GM19351 (cell line): ENCODE measurements at regions not wholly inside any gene's neighbourhood (a gene's known extent, or its start where the extent isn't known, plus 50 kb on each side); places are given as distances from the start of the nearest gene placed in this dataset.

Experiments
- ATAC-seq: cut with Tn5 transposase; IDR thresholded peaks from one replicate; pipeline ENCODE4 v1.9.1; 2021; ENCODE audit warnings: mild to moderate bottlenecking, moderate library complexity; ENCODE audit not compliant: unreplicated experiment

DNA sequence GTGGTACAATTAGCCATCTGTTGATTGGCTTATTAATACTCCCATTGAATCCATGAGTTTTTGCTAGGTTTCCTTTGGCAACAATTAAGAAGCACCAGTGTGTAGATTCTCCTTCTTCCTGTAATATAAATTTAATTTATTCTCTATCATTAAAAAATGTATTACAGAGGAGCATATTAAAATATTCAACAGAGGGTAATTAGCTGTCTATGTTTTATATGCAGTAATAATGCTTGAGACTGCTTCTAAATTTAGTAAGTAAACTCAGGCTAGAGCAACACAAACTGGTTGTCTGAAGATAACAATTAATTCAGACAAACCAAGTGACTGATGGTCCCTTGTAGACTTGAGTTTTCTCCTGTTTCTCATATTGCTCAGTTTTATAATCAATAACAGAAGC lies 192.4 kb downstream of the FAT4 start:
- ATAC-seq = no peak

- no peak for ATAC-seq
Observed at GRCh38 chr4:125511715-125512114, 197.0 kb downstream of the FAT4 start.

GRCh38 chr4:125515016-125515415 lies 200.3 kb downstream of the FAT4 start:
- ATAC-seq = no peak

GRCh38 chr4:125517831-125518230 lies 203.1 kb downstream of the FAT4 start:
- no peak for ATAC-seq

DNA sequence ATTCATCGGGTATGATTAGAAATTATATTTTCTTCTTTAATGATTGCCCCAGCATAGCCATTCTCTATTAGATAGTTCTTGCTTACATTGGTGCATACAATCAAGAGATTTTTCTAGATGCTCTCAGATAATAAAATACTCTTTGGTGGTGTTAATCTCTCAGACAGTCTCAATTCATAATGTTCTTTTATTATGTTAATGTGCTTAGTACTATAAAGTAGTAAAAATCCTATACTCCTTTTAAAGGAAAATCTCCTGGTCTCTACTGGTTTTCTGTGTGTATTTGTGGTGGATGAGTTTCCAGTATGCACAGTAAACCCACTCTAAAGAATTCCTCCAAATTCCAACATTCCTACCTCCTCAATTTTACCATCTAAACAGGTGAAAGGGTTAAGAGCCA lies 203.5 kb downstream of the FAT4 start:
- ATAC-seq = no peak

DNA sequence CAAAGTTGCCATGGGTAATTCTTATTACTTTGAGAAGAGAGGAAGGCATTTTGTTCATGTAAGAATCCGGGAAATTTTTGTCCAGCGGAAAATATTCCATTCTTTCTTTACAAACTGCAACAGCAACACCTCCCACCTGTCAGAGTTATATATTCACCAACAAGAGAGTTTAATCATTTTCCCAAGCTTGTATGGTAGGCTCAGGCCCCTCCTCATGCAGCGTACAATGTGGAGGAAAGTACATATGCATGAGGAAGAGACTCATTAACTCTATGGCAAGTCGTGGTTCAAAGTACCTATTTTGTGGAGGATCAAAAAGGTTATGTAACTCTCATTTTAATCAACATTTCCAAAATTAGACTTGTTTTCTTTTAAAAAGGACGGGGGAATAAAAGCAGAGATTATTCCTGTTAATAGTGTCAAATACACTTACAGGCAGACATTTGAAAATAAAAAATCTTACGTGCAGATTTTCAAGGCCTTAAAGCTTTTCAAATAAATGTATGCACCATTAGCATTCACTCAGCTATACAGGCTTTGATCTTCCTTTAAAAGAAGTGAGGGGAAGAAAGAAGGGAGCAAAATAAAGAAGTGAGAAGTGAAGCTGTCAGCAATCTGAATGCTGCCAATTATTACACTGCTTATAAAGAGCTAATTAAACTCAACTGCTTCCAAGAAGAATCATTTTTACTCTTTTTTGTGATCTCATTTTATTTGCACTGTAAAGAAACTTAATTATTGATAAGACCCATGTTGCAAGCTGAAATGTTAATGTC lies 204.8 kb downstream of the FAT4 start:
- ATAC-seq = no peak

DNA sequence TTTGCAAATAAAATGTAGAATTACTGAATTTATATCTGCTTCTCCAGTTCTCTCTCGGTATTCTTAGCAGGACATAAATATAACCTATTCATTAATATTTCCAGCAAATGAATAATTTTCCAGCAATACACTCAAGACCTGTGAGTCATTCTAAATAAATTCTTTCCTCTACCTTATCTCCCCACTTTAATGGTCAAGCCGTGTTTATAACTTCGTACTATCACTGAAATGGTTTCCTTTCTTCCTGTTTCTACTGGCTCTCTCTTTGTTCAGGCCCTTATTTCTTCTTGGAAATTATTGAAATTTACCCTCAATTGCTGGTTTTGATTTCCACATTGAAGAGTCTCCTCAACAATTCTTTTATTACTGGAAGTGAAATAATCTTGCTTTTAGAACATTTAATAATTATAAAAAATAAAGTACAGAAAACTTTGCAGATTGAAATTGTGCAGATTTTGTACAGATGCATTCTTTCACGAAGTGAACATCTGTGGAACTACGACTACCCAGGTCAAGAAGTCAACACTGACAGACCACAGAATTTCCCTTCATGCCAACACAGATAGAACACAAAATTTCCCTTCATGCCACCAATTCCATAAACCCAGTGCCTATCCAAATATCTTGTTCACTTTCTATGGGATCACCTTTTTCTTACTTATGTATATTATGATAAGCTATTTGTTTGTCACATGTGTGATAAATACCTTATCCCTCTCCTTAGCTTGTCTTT lies 205.7 kb downstream of the FAT4 start:
- ATAC-seq = no peak

- ATAC-seq = no peak
Observed at GRCh38 chr4:125522588-125522987, 207.8 kb downstream of the FAT4 start.

DNA sequence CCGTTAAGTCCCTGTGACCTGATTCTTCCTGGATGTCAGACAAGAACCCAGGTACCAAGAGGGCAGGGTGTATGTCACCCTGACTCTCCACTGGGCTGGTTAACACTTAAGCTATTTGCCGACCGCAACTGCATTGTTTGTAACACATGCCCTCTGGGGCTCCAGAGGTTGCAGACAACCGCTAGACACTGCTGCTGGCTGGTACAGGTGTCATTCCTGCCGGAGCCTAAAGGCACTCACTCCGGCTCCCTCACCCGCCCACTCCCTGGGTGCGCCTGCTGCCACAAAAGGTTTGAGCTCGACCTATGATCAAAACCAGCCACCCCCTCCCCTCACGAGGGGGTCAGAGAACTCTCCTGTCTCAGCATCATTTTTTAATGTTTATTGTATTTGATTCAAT lies 208.2 kb downstream of the FAT4 start:
- ATAC-seq = no peak

DNA sequence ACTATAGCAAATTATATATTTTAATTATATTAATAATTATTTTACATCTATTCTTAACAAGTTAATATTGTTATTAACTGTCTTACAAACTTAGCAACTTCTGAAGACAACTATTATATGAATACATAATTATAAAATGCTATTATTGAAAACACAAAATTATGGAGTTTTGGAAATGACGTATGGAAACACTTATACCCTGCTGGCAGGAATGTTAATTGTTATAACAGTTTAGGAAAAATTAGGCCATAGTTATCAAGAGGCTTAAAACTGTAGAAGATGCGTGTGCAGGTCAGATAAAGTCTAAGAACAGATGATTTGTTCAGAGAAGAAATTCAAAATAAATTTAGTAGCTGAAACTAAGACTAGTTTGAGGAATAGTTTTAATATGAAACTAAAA lies 211.7 kb downstream of the FAT4 start:
- ATAC-seq = no peak

DNA sequence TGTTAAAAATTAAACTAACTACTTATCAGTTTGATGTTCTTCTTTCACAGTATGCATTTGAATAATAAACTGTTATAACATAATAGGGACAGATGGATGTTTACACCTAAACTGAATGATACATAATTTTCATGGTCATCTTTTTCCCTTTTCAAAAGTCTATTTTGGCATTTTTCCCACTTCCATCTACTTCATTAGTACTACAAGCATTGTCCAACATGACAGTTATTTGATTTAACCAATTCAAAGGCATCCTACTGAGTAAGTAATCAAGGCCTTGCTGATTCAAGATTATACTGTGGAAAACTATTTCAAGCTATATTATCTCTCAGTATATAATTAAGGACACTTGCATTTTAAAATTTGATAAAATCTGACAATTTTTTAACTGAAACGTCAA lies 212.9 kb downstream of the FAT4 start:
- ATAC-seq = no peak

- ATAC-seq = no peak
Observed at GRCh38 chr4:125529071-125529470, 214.3 kb downstream of the FAT4 start.

DNA sequence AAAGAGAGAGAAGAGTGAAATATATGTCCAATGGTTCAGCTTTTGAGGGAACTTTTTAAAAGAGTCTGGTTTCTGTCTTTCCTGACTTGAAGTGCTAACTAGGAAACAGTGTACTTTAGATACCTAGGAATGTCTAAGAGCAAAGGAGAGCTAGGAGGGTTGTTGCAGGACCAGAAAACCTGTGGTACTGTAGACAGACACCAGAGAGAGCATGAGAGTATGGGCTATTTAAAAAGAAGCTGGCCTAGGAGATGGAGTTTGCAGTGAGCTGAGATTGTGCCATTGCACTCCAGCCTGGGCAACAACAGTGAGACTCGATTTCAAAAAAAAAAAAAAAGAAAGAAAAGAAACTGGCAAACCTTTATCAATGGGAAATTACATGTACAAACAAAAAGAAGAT lies 223.9 kb downstream of the FAT4 start:
- ATAC-seq = no peak

DNA sequence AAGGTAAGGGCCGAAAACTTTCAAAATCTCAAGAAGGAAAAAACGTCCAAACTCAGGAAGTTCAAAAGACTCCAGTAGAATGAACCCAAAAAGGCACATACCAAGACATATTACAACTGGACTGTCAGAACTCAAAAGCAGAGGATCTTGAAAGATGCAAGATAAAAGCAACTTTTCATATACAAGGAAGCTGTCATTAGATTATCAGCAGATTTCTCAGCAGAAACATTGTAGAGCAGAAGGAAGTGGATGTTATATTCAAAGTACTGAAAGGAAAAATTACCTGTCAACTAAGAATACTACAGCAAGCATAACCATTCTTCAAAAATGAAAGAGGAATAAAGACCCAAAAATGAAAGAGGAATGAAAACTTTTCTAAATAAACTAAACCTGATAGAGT lies 224.9 kb downstream of the FAT4 start:
- ATAC-seq = no peak

DNA sequence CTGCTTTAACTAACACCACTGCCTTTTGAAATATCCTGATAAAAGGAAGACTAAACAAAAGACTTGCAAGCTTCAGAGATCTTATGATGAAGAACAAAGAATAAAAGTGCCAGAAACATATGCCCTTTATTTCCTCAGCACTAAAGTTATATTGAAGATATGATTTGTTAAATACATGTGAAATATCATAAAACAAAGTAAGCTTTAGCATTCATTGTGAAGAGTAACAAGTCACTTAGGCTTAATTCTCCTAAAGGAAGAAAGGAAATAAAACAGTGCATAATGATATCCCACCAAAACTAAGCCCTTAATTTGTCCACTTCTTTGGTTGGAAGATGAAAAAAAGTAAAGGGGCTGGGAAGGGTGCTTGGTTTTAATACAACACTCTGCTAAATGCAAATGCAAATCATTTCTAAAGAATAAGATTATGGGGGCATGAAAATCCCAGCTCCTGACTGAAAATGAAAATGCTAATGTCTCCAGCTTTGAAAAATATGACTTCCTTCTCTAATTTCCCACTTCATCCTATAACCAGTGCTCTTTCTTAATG lies 227.2 kb downstream of the FAT4 start:
- ATAC-seq = no peak

- ATAC-seq = no peak
Observed at GRCh38 chr4:125546272-125546671, 231.5 kb downstream of the FAT4 start.

- no peak for ATAC-seq
Observed at GRCh38 chr4:125547836-125548235, 233.1 kb downstream of the FAT4 start.

- no peak for ATAC-seq
Observed at GRCh38 chr4:125550769-125551168, 236.0 kb downstream of the FAT4 start.

GRCh38 chr4:125551466-125551865 lies 236.7 kb downstream of the FAT4 start:
- no peak for ATAC-seq

DNA sequence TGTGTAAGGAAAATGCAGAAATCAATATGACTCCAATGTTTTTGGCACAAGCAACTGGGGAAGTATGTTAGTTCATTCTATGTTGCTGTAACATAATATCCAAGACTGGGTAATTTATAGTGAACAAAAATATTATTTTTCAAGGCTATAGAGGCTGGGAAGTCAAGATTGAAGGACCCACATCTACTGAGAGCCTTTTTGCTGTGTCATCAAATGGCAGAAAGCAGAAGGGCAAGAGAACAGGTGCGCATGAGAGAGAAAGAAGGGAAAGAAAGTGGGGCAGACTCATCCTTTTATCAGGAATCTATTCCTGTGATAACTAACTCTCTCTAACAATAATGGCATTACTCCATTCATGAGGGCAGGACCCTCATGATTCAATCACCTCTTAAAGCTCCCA lies 237.2 kb downstream of the FAT4 start:
- ATAC-seq = no peak

DNA sequence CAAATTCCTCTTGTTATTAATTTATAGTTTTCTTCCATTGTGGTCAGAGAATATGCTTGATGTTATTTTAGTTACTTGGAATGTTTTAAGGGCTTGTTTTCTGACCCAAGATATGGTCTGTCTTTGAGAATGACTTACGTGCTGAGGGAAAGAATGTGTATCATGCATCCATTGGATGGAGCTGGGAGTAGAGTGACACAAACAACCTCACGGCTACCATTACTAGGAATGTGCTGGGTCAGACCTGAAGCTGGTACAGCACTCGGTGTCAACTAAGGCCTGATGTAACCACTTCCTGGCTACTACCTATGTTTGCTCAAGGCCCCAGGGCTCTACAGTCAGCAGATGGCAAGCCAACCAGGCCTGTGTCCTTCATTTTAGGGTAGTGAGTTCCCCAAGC lies 257.8 kb downstream of the FAT4 start:
- no peak for ATAC-seq

GRCh38 chr4:125573368-125573767 lies 258.6 kb downstream of the FAT4 start:
- no peak for ATAC-seq
